Natural killer cell treated with Interleukin-12 subunit alpha and Interleukin-12 subunit beta and Interleukin-15 and Interleukin-18, amount 100 ng/mL, for 72 hours (primary cell): ENCODE measurements at regions not wholly inside any gene's neighbourhood (a gene's known extent, or its start where the extent isn't known, plus 50 kb on each side); places are given as distances from the start of the nearest gene placed in this dataset.

ENCODE experiments used
- ATAC-seq, 2 donors: fragments of 150-1000 bp; cut with Tn5 transposase in 1 of 2; sonication (Bioruptor Pico), chemical (Tn5 transposase) in 1 of 2; 2 replicates each; pipeline ENCODE4 v1.10.0; 2021
- DNase-seq: peaks from one replicate; pipeline ENCODE4 v3.0.0; 2022; ENCODE audit warnings: low spot score
- H3K27ac Mint-ChIP-seq, 2 donors: 1 replicate in 1 of 2; 2 replicates in 1 of 2; pipeline ENCODE4 v1.8.0; 2022; ENCODE audit warnings: mixed read lengths in 2 of 2, mild to moderate bottlenecking in 1 of 2, moderate library complexity in 1 of 2
- H3K27me3 Mint-ChIP-seq, 2 donors: 1 replicate in 1 of 2; 2 replicates in 1 of 2; pipeline ENCODE4 v1.8.0; 2022; ENCODE audit warnings: mixed read lengths in 2 of 2
- H3K36me3 Mint-ChIP-seq: one replicate; pipeline ENCODE4 v1.8.0; 2022; ENCODE audit warnings: mixed read lengths
- H3K4me1 Mint-ChIP-seq, 2 donors: 1 replicate in 1 of 2; 2 replicates in 1 of 2; pipeline ENCODE4 v1.8.0; 2022; ENCODE audit warnings: low read depth in 2 of 2, mixed read lengths in 2 of 2, mild to moderate bottlenecking in 1 of 2
- H3K4me3 Mint-ChIP-seq: one replicate; pipeline ENCODE4 v1.8.0; 2022; ENCODE audit warnings: mixed read lengths
- H3K9me3 Mint-ChIP-seq: 2 replicates; pipeline ENCODE4 v1.8.0; 2022; ENCODE audit warnings: mixed read lengths

DNA sequence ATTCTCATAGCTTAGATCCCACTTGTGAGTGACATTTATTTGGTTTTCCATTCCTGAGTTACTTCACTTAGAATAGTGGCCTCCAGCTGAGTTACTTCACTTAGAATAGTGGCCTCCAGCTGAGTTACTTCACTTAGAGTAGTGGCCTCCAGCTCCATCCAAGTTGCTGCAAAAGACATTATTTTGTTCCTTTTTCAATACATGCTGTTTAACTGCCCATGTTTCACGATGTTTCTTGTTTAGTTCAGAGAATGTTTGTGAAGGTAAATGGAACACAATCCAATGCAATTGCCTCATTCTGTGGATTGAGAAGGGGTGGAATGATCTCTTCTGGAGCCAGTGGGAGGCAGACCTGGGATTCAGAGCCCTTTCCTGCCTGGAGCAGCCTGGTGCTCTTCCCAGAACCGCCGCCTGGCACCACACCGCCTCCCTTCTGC, 273.5 kb upstream of the ATP5MC3 start:
- no peak for ATAC-seq
- peaks cover 7 to 12% of the 10 kb centered on the region in 2 donors for H3K27me3 Mint-ChIP-seq
- H3K4me3 Mint-ChIP-seq, result no peak overlapping the region
- no peaks in the 10 kb centered on the region for H3K9me3 Mint-ChIP-seq
- no peaks in the 10 kb centered on the region for H3K4me1 Mint-ChIP-seq
- H3K27ac Mint-ChIP-seq, result no peak overlapping the region
- no peak for DNase-seq
- no peaks in the 10 kb centered on the region for H3K36me3 Mint-ChIP-seq

DNA sequence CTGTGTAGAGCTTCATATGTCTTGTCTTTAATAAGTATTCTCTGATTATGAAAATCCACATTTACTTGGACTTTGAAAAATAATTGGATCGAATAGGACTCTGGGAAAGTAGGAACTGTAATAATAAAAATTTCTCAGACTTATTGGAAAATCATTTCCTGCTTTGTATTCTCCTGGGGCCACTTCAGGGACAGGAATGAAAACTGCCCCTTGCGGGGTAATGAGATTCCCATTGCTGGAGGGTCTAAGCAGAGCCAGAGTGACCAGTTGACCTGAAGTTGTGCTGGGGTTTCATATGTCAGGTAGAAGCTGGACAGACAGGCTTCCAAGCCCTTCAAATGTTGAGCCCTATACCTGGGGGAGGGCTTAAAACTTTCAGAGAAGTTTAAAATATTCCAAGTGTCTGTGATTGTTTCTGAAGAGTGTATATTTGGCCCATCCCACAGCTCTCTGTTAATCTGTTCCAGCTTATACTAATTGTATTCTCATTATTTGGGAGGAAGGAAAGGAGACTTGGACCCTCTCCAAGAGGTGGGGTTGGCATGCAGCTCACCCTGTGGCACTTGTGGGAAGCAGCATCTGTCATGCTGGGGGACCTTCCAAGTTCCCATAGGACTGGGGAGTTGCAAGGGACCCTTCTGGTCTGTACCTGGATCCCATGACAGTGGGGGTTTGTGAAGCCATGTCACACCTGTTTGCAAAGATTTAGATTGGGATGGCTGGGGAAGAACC, 268.7 kb upstream of the ATP5MC3 start:
- Mint-ChIP-seq H3K27me3 (peaks cover 16% of the 10 kb centered on the region in 2 donors), H3K4me3 (no peak overlapping the region), H3K36me3 (no peaks in the 10 kb centered on the region), H3K9me3 (no peaks in the 10 kb centered on the region), H3K27ac (no peak overlapping the region), H3K4me1 (no peaks in the 10 kb centered on the region)
- DNase-seq (no peak), ATAC-seq (peak; percentile 26 to 37)

GRCh38 chr2:175449616-175450015, 268.1 kb upstream of the ATP5MC3 start:
- ATAC-seq, result no peak
- Mint-ChIP-seq H3K9me3 (no peaks in the 10 kb centered on the region), H3K27ac (no peak overlapping the region)

GRCh38 chr2:175446201-175446600, 264.7 kb upstream of the ATP5MC3 start:
- H3K27me3 Mint-ChIP-seq, result peaks cover 16 to 18% of the 10 kb centered on the region in 2 donors
- DNase-seq (no peak), ATAC-seq (no peak)
- no peaks in the 10 kb centered on the region for H3K36me3 Mint-ChIP-seq
- no peak overlapping the region for H3K4me3 Mint-ChIP-seq
- H3K4me1 Mint-ChIP-seq, result no peaks in the 10 kb centered on the region
- H3K27ac Mint-ChIP-seq, result no peak overlapping the region
- H3K9me3 Mint-ChIP-seq, result no peaks in the 10 kb centered on the region

More at GRCh38 chr2:175449616-175450015, 268.1 kb upstream of the ATP5MC3 start:
- no peak overlapping the region for H3K4me3 Mint-ChIP-seq
- DNase-seq, result no peak
- no peaks in the 10 kb centered on the region for H3K36me3 Mint-ChIP-seq
- H3K27me3 Mint-ChIP-seq, result peaks cover 16% of the 10 kb centered on the region in 2 donors
- H3K4me1 Mint-ChIP-seq, result no peaks in the 10 kb centered on the region

GRCh38 chr2:175445281-175445680, 263.8 kb upstream of the ATP5MC3 start:
- H3K27me3 Mint-ChIP-seq, result peaks cover 14 to 18% of the 10 kb centered on the region in 2 donors
- no peak overlapping the region for H3K27ac Mint-ChIP-seq
- no peaks in the 10 kb centered on the region for H3K36me3 Mint-ChIP-seq
- DNase-seq (no peak), ATAC-seq (no peak)
- H3K4me1 Mint-ChIP-seq, result no peaks in the 10 kb centered on the region
- H3K4me3 Mint-ChIP-seq, result no peak overlapping the region
- no peaks in the 10 kb centered on the region for H3K9me3 Mint-ChIP-seq

- no peak overlapping the region for H3K27ac Mint-ChIP-seq
- no peak for DNase-seq
- H3K27me3 Mint-ChIP-seq, result peaks cover 13 to 19% of the 10 kb centered on the region in 2 donors
- no peak for ATAC-seq
- no peak overlapping the region for H3K4me3 Mint-ChIP-seq
- no peaks in the 10 kb centered on the region for H3K4me1 Mint-ChIP-seq
- no peaks in the 10 kb centered on the region for H3K36me3 Mint-ChIP-seq
- H3K9me3 Mint-ChIP-seq, result no peaks in the 10 kb centered on the region
These were observed 260.9 kb upstream of the ATP5MC3 start for GRCh38 chr2:175442441-175442840.

GRCh38 chr2:175441181-175441761, 259.8 kb upstream of the ATP5MC3 start:
- H3K9me3 Mint-ChIP-seq, result no peaks in the 10 kb centered on the region
- no peaks in the 10 kb centered on the region for H3K36me3 Mint-ChIP-seq
- H3K27me3 Mint-ChIP-seq, result peaks cover 10 to 24% of the 10 kb centered on the region in 2 donors
- H3K4me3 Mint-ChIP-seq, result no peak overlapping the region
- H3K27ac Mint-ChIP-seq, result no peak overlapping the region
- no peaks in the 10 kb centered on the region for H3K4me1 Mint-ChIP-seq
- ATAC-seq (no peak), DNase-seq (no peak)

DNA sequence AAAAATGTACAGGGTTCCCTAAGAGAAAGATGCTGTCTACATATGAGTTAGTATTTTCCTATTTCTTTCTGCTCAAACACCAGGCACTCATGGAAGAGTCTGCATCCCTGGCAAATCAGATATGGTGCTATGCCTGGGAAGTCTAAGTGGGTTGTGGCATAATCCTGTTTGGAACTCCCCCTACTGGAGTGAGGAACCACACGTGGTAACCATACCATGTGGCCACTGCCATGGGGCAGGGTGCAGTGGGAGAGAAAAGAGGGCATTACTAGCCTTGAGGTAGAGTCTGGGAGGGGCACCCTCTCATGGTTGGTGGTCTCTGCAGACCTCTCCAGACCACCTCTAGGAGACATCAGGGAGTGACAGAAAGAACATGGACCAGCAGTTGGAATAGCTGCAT, 257.9 kb upstream of the ATP5MC3 start:
- peaks cover 10 to 29% of the 10 kb centered on the region in 2 donors for H3K27me3 Mint-ChIP-seq
- no peak overlapping the region for H3K27ac Mint-ChIP-seq
- no peaks in the 10 kb centered on the region for H3K4me1 Mint-ChIP-seq
- no peak overlapping the region for H3K4me3 Mint-ChIP-seq
- DNase-seq, result no peak
- no peaks in the 10 kb centered on the region for H3K36me3 Mint-ChIP-seq
- no peaks in the 10 kb centered on the region for H3K9me3 Mint-ChIP-seq
- peak in 1 of 2 donors; percentile 24 for ATAC-seq

- Mint-ChIP-seq H3K27me3 (peaks cover 5 to 28% of the 10 kb centered on the region in 2 donors), H3K27ac (no peak overlapping the region), H3K36me3 (no peaks in the 10 kb centered on the region), H3K4me3 (no peak overlapping the region), H3K4me1 (no peaks in the 10 kb centered on the region), H3K9me3 (no peaks in the 10 kb centered on the region)
- no peak for DNase-seq
- no peak for ATAC-seq
These were observed 255.7 kb upstream of the ATP5MC3 start for GRCh38 chr2:175437167-175437566.

- Mint-ChIP-seq H3K27ac (no peak overlapping the region), H3K4me3 (no peak overlapping the region), H3K36me3 (no peaks in the 10 kb centered on the region), H3K27me3 (peaks cover 7 to 37% of the 10 kb centered on the region in 2 donors), H3K9me3 (no peaks in the 10 kb centered on the region), H3K4me1 (no peaks in the 10 kb centered on the region)
- ATAC-seq (no peak), DNase-seq (no peak)
These were observed 254.6 kb upstream of the ATP5MC3 start for GRCh38 chr2:175436076-175436475.

- Mint-ChIP-seq H3K4me1 (no peaks in the 10 kb centered on the region), H3K4me3 (no peak overlapping the region), H3K27me3 (peaks cover 7 to 40% of the 10 kb centered on the region in 2 donors), H3K27ac (no peak overlapping the region), H3K36me3 (no peaks in the 10 kb centered on the region), H3K9me3 (no peaks in the 10 kb centered on the region)
- DNase-seq, result no peak
- no peak for ATAC-seq
These were observed 253.5 kb upstream of the ATP5MC3 start for GRCh38 chr2:175435012-175435411.

DNA sequence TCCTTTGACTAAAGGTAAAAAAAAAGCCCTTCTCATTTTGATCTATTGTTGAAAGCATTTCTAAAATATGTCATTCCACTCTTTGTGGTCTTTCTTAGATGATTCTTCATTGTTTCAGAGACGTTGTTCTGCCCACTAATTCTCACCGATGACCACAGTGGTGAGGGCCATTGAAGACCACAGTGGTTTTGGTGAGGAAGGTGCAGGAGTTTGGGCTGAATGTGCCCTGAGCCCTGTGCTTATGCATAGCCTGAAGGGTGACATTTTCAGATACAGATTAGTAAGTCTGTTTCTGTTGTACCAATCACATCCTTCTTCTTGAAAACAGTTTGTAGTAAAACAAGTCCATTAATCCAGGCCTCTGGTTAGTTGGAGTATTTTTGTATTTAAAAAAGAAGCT, 251.3 kb upstream of the ATP5MC3 start:
- Mint-ChIP-seq H3K27ac (no peak overlapping the region), H3K27me3 (peaks cover 2 to 36% of the 10 kb centered on the region in 2 donors), H3K4me3 (no peak overlapping the region), H3K36me3 (peaks cover 10% of the 10 kb centered on the region), H3K4me1 (no peaks in the 10 kb centered on the region), H3K9me3 (no peaks in the 10 kb centered on the region)
- ATAC-seq, result no peak
- no peak for DNase-seq

DNA sequence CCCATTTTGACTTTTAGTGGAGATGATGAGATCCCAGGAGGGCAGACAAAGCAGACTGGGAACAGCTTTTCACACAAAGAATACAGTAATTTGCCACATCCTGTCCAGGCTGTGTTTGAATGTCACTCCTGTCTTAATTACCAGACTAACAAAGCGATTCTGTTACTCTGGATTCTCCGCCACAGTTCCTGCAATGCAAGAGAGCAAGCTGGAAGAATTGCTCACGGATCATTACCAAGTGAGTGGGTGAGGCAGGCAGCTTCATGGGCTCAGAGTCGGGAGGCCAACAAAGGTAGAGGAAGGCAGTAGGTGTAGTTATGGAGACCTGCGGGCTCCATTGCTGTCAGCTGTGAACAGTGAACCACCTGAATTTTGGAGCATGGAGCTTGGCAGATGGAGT, 250.5 kb upstream of the ATP5MC3 start:
- Mint-ChIP-seq H3K9me3 (no peaks in the 10 kb centered on the region), H3K36me3 (peaks cover 10% of the 10 kb centered on the region), H3K27me3 (peaks cover 2 to 36% of the 10 kb centered on the region in 2 donors), H3K4me3 (no peak overlapping the region), H3K27ac (no peak overlapping the region), H3K4me1 (no peaks in the 10 kb centered on the region)
- ATAC-seq, result no peak
- no peak for DNase-seq

DNA sequence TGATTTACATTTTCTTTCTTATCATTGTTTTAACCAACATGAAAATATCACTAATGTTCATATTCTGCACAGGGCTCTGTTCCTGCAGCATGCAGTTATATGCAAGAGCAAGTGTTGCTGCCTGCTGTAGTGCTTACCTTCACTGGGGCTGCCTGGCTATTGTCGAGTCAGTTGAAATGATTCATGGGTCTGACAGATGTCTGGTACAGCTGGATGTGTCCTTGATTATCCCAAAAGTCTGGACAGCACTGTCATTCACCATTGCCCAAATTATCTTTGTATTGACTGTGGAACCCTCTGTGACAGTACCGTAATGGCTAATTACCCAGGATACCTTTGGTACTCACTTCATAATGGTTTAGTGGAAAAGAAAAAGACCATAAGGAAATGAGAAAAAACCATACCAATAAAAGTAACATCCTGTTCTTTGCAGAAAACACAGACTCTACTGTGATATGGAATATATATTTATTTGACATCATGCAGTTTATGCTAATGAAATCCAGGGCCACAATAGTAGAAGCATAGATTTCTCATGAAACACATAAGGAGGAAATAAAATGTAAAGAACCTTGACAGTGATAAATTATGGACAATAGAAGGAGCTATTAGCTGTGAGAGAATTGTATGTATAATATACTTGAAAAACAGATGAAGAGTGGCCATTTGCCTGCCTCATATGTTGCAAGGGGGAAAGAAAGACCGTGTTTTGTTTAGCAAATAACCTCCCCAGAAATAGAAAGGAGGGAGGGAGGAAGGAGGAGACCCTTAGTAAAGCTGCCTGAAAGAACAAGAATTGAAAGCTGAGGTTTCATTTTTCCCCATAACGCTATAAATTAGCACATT, 249.8 kb upstream of the ATP5MC3 start:
- Mint-ChIP-seq H3K9me3 (no peaks in the 10 kb centered on the region), H3K27ac (no peak overlapping the region)

More for the DNA sequence above, 249.8 kb upstream of the ATP5MC3 start:
- H3K4me1 Mint-ChIP-seq, result no peaks in the 10 kb centered on the region
- ATAC-seq (no peak), DNase-seq (no peak)
- peaks cover 10% of the 10 kb centered on the region for H3K36me3 Mint-ChIP-seq
- peaks cover 2 to 31% of the 10 kb centered on the region in 2 donors for H3K27me3 Mint-ChIP-seq
- no peak overlapping the region for H3K4me3 Mint-ChIP-seq
